GM19467 (cell line): ENCODE measurements at regions not wholly inside any gene's neighbourhood (a gene's known extent, or its start where the extent isn't known, plus 50 kb on each side); places are given as distances from the start of the nearest gene placed in this dataset.
"Not testable (repeated sequence)": the region's sequence is repeated elsewhere in the genome, so short reads cannot be mapped to it uniquely, and the experiment has no call there.

Experiments
- ATAC-seq: cut with Tn5 transposase; IDR thresholded peaks from one replicate; pipeline ENCODE4 v1.9.1; 2021; ENCODE audit warnings: mild to moderate bottlenecking, moderate library complexity; ENCODE audit not compliant: unreplicated experiment

GRCh38 chr12:63040526-63041220 is 105.7 kb upstream of the PPM1H start:
- no peak for ATAC-seq

- ATAC-seq = no peak
Observed at GRCh38 chr12:63038713-63039100, 103.8 kb upstream of the PPM1H start.

GRCh38 chr12:63037746-63038712 is 103.1 kb upstream of the PPM1H start:
- no peak for ATAC-seq

GRCh38 chr12:63036974-63037335 is 102.0 kb upstream of the PPM1H start:
- ATAC-seq = no peak

- no peak for ATAC-seq
Observed at GRCh38 chr12:63036216-63036973, 101.4 kb upstream of the PPM1H start.

GRCh38 chr12:63034601-63035000 is 99.7 kb upstream of the PPM1H start:
- no peak for ATAC-seq

- ATAC-seq = no peak
Observed at GRCh38 chr12:63029676-63030075, 94.7 kb upstream of the PPM1H start.

GRCh38 chr12:63028951-63029350 is 94.0 kb upstream of the PPM1H start:
- ATAC-seq = no peak

- no peak for ATAC-seq
Observed at GRCh38 chr12:63025116-63025515, 90.2 kb upstream of the PPM1H start.

- no peak for ATAC-seq
Observed at GRCh38 chr12:63023926-63024325, 89.0 kb upstream of the PPM1H start.

- no peak for ATAC-seq
Observed at GRCh38 chr12:63021116-63021515, 86.2 kb upstream of the PPM1H start.

- ATAC-seq = no peak
Observed at GRCh38 chr12:63020269-63020668, 85.3 kb upstream of the PPM1H start.

- ATAC-seq = no peak
Observed at GRCh38 chr12:63018273-63018672, 83.3 kb upstream of the PPM1H start.

- no peak for ATAC-seq
Observed at GRCh38 chr12:63013302-63013701, 78.4 kb upstream of the PPM1H start.

GRCh38 chr12:63010698-63011097 is 75.7 kb upstream of the PPM1H start:
- no peak for ATAC-seq

- ATAC-seq = no peak
Observed at GRCh38 chr12:63008372-63008771, 73.4 kb upstream of the PPM1H start.

- no peak for ATAC-seq
Observed at GRCh38 chr12:63007726-63008125, 72.8 kb upstream of the PPM1H start.

- ATAC-seq = no peak
Observed at GRCh38 chr12:63006536-63006935, 71.6 kb upstream of the PPM1H start.

- ATAC-seq = no peak
Observed at GRCh38 chr12:63005382-63005781, 70.4 kb upstream of the PPM1H start.

- no peak for ATAC-seq
Observed at GRCh38 chr12:63003223-63003819, 68.4 kb upstream of the PPM1H start.

- ATAC-seq = not testable (repeated sequence)
Observed at GRCh38 chr12:63002059-63002458, 67.1 kb upstream of the PPM1H start.
